IPS DF 19.7 (cell line): ENCODE measurements at regions not wholly inside any gene's neighbourhood (a gene's known extent, or its start where the extent isn't known, plus 50 kb on each side); places are given as distances from the start of the nearest gene placed in this dataset.

ENCODE experiments used
- DNase-seq: peaks from one replicate; pipeline ENCODE4 v3.0.0-alpha.2; 2013; ENCODE audit warnings: low read depth, low spot score

- DNase-seq: no peak
Measured at GRCh38 chr6:6916598-6916997, 191.2 kb upstream of the RREB1 start.

GRCh38 chr6:6918216-6918983 lies 189.4 kb upstream of the RREB1 start:
- no peak for DNase-seq

GRCh38 chr6:6919173-6919572 lies 188.6 kb upstream of the RREB1 start:
- DNase-seq: no peak

DNA sequence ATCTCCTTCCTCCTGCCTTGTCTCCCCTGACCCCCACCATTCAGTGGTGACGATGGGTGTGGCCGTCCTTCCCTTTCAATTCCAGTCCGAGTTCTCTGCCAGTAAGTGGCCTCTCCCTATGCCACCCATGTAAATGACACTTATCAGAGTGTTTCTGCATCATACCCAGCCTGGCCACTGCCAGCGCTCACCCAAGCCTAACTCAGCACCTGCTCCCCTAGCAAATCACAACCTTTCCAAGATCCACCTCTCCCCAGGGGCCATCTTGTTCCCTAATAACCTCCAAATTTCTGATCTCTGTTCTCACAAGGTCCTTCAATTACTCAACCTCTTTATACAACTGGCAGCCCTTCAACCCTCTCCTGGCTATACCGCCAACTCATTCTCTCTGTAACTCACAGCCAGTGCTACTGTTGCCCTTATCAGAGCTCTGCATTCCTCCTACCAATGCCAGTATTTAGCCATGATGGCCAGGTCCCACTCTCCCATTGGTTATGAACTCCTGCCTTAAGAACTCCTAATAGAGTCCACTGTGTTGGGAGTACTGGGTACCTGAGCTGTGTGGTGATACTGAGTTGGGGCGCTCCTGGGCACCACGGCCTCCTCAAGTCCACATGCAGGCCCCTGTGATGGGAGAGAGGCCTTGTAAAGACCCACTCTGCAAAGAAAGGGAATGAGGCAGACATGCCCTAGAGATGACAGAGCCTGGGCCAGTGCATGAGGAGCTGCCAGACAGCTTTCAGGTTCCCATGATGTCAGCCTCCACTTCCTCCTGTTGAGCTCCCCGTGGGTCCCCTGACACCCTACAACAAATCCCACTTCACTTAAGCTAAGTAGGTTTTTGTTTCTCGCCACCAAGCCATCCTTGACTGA lies 187.4 kb upstream of the RREB1 start:
- DNase-seq: no peak

DNA sequence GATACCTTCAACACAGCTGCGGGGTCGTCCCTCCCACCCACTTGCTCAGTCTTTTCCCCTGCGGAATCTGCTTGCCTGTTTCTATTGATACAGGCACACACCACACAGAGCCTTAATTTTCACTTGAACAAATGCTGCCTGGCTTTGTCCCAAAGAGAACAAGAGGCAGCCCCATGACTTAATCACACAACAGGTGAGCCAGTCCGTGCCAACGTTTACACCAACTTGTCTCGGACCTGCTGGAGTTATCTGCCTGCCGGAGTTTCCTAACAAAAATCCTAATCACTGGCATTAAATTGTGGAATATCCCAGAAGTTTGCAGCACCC lies 186.8 kb upstream of the RREB1 start:
- DNase-seq: no peak

DNA sequence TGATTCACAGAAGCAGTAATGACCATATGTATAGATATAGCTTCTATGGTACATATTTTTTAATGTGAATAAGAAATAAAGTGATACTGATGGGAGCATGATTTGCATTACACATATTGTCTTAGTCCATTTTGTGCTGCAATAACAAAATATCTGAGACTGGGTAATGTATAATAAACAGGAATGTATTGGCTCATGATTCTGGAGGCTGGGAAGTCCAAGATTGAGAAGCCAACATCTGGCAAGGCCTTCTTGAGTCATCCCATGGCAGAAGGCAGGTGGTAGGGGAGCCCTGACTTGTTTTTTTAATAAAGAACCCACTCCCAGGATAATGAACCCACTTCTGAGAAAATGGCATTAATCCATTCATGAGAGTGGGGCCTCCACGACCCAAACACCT lies 185.6 kb upstream of the RREB1 start:
- DNase-seq: no peak

DNA sequence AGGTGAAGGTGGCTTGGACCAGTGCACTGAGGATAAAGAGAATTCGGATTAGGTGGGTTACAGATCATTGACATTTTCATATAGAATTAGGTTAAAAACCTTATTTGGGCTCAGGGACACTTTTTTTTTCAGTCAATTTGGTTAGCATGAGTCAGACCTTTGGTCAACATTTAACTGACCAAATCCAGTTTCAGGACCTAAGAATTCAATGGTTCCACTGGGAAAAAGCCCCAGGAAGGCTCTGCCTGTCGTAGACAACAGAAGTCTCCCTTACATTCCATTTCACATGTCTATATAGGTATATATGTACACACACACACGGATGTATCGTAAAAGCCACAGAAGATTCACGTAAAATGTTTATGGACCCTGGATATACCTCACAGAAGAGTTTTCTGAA lies 184.2 kb upstream of the RREB1 start:
- DNase-seq: no peak

- no peak for DNase-seq
Measured at GRCh38 chr6:6924708-6925107, 183.1 kb upstream of the RREB1 start.

DNA sequence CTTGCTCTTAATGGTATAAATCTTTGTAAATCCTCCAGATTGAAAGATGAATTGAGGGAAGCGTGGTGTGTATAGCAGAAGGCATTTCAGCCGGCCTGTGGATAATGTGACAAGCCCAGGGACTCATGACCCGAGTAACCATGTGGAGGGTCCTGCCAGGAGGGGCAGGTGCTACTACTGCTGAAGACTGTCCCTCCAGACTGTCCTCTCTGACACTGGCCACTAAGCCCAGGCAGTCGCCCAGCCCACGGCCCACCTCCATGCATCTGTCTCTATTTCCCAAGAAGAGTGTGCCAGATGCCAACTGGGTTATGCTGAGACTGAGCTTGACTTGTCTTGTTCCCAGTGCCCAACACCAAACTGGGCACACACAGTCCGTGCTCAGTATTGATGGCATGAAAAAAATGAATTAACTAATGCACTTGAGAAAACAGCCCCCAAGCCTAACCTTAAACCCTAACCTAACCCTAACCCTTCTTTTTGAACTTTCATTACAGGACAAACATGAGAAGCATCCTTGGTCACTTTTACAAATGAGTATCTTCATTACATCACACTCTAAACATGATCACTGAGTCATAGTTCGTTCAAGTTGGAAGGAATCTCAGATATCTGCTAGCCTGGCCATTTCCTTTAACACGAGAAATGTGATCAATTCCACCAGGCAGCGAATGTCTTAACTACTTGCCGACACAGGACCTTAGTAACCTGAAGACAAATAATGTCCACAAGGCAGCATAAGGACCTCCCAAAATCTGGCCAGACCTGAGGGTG lies 182.2 kb upstream of the RREB1 start:
- DNase-seq: no peak

DNA sequence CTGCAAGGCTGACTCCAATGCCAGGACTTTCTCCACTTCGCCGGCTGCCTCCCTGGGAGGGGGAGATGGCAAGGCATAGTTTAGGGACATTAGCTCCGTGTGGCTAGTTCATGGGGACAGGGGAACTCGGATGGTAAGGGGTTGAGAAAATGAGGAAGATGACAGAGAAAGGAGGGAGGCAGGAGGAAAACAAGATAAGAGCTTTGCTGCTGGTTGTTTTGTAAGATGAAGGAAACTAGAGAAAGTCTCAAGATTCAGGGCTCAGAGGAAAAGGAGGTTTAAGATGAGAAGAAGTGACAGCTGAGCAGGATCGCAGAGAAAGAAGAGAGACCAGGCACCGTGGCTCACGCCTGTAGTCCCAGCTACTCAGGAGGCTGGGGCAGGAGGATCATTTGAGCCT lies 180.9 kb upstream of the RREB1 start:
- DNase-seq: no peak

GRCh38 chr6:6927521-6928361 lies 180.0 kb upstream of the RREB1 start:
- no peak for DNase-seq

GRCh38 chr6:6930223-6930880 lies 177.4 kb upstream of the RREB1 start:
- DNase-seq: no peak

DNA sequence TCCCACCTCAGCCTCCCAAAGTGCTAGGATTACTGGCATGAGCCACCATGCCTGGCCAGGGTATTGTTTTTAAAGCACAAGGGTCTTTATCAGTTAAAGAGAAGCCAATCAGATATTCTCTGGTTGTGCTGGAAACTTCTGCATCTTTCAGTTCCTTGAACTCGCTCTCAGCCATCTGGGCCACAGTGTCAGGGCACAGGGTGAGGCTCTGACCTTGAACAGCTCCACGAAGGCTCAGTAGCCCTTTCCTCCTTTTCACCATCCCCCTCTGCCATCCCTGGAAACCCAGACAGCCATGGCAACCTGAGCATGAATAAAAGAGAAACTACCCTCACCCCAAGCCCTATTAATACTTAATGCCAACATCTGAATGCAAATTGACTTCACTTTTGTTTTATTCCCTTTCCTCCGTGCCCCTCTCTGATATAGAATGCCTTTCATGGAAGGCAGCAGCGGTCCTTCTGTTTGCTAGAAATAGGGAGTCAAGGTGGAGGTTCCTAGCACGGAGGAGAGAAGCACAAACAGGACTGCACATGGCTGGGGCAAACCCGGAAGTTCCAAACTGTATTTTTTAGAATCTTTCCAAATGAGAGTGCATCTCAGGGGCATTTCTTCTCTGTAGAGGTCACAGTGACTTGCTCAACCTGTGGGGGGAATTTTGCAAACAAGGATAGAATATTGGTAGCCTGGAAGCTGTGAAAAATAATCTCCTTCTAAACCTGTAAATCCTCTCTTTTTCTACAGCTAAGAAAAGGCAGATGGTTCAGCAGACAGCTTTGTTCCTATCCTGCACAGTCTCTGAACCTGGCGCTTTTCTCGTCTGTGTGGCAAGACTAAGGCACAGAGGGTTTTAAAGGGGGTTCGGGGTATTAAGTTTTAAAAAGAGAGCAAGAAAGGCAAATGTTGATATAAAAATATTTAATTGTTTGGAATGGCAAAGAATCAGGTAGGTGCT lies 176.4 kb upstream of the RREB1 start:
- no peak for DNase-seq

GRCh38 chr6:6932341-6932740 lies 175.4 kb upstream of the RREB1 start:
- no peak for DNase-seq

DNA sequence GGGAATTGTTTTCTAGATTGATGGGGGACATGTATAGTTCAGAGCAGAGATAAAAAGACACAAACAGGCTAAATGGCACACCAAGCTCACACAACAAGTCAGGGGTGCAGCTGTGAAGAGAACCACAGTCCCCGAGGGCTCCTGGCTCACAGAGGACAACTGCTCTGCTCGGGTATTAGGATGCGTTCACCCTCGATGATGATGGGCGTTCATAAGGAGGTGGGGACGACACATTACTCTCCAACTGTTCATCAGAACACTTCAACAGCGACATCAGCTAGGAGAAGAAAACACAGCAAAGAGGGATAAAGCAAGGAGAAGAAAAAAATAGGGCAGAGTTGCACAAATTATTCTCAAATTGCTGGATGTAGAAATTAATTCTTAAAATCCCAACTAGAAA lies 174.8 kb upstream of the RREB1 start:
- no peak for DNase-seq

DNA sequence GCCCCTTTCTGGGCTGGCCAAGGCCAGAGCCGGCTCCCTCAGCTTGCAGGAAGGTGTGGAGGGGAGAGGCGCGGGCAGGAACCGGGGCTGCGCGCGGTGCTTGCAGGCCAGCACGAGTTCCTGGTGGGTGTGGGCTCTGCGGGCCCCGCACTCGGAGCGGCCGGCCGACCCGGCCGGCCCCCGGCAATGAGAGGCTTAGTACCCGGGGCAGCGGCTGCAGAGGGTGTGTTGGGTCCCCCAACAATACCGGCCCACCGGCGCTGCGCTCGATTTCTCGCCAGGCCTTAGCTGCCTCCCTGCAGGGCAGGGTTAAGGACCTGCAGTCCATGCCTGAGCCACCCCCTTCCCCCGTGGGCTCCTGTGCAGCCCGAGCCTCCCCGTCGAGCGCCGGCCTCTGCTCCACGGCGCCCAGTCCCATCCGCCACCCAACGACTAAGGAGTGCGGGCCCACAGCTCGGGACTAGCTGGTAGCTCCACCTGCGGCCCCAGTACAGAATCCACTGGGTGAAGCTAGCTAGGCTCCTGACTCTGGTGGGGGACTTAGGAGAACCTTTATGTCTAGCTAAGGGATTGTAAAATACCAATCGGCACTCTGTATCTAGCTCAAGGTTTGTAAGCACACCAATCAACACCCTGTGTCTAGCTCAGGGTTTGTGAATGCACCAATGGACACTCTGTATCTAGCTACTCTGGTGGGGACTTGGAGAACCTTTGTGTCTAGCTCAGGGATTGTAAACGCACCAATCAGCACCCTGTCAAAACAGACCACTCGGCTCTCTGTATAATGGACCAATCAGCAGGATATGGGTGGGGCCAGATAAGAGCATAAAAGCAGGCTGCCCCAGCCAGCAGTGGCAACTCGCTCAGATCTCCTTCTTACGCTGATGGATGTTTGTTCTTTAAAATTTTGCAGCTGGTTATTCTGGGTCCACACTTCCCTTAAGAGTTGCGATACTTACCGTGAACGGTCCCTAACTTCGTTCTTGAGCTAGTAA lies 167.4 kb upstream of the RREB1 start:
- DNase-seq: no peak

DNA sequence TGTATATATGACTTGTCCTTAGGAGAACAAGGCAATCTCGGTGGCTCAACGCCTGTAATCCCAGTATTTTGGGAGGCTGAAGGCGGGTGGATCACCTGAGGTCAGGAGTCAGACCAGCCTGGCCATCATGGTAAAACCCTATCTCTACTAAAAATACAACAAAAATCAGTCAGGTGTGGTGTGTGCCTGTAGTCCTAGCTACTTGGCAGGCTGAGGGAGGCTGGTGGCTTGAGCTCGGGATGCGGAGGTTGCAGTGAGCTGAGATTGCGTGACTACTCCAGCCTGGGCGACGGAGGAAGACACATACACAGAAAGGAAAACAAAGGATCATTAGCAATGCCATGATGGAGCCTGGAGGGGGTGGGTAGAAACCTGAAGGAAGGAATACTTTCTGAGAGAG lies 166.6 kb upstream of the RREB1 start:
- DNase-seq: no peak

- DNase-seq: no peak
Measured at GRCh38 chr6:6942091-6942490, 165.7 kb upstream of the RREB1 start.

DNA sequence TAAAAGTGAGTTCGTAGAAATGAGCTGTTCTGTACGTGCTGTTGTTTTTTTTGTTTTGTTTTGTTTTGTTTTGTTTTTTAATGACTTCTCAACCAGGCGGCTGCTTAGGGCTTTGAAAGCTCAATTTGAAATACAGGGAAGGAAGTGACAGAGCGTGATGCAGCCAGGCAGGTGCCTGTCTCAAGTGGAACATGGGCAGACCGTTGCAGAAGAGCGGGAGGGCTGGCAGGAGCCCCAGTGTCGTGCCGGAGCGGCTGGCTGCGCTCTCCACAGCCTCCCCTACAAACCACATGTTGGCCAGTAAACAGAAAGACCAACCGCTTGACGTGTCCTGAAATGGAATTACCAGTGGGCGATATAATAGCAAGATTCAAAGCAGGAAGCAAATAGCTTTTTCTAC lies 164.9 kb upstream of the RREB1 start:
- DNase-seq: no peak
